ENCODE measurements at regions not wholly inside any gene's neighbourhood (a gene's known extent, or its start where the extent isn't known, plus 50 kb on each side); places are given as distances from the start of the nearest gene placed in this dataset.

DNA sequence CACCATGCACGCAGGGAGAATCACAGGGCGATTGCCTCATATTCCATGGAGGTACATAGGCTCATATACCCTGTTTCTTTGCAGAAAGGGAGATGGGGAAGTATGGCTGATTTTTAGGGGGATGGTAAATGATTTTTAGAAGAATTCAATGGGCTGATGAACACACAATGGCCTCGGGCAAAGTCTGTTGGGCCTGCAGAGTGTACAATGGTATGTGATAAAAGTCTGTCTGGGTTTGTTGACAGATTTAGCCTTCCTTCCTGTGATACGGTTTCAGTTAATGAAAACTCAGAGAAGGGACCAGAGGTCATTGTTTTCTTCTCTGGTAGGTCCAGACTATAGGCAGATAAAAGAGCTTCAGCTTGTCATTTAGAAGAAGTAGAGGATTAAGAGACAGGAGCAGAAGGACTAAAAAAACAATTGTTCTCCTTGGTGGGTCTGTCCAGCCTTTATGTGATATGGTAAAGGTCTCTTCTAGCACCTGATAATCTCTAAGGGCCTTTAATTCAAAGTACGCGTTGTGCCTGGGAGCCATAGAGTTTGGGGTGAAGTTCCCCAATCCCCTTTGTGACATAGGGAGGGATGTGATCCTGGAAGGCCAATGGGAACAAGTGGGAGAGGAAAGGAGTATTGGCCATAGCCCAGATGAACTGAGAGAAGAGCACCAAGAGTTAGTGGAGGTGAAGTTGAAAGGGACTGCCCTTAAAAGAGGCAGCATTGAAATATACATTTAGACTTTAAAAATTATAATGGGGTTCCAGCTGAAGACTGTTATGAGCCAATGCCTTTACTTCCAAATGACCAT, 107.5 kb upstream of the SERPINE2 start:
- Histone ChIP-seq H3K9ac (ENCODE audit: low read length) (no peak overlapping the region), H2BK5ac (ENCODE audit: low read length) (peak overlapping the region; percentile 22), H3K56ac (ENCODE audit: low read length) (no peak overlapping the region), H3K4me3 (ENCODE audit: low read length) (no peak overlapping the region), H3K18ac (ENCODE audit: low read length) (peak overlapping the region; percentile 90), H3K23ac (ENCODE audit: low read length) (no peak overlapping the region), H2BK15ac (replicated peaks; ENCODE audit: low read depth) (no peak overlapping the region), H3K27me3 (ENCODE audit: insufficient read depth, low read length, poor library complexity) (no peaks in the 10 kb centered on the region), H3K4me1 (ENCODE audit: control insufficient read depth, low read depth, low read length) (no peaks in the 10 kb centered on the region), H2AK5ac (ENCODE audit: low read length) (no peak overlapping the region), H3K4me2 (ENCODE audit: low read length) (no peak overlapping the region), H4K8ac (ENCODE audit: low read depth, low read length) (no peak overlapping the region), H3K79me2 (ENCODE audit: control insufficient read depth, insufficient read depth, low read length) (no peaks in the 10 kb centered on the region), H3K4ac (ENCODE audit: low read depth, low read length) (no peak overlapping the region), H3K79me1 (ENCODE audit: low read length) (no peaks in the 10 kb centered on the region), H3K27ac (ENCODE audit: low read depth, low read length) (peak overlapping the region; percentile 75), H3K36me3 (ENCODE audit: control insufficient read depth, insufficient read depth, low read length) (no peaks in the 10 kb centered on the region), H4K5ac (ENCODE audit: low read length) (no peak overlapping the region), H2BK120ac (ENCODE audit: low read depth, low read length) (peak overlapping the region; percentile 75)
- WGBS (ENCODE audit: extremely low coverage, insufficient coverage, low lambda C conversion rate) = no CpG with 5 or more reads among the region's 6 CpGs
- peak; percentile 24 for DNase-seq

DNA sequence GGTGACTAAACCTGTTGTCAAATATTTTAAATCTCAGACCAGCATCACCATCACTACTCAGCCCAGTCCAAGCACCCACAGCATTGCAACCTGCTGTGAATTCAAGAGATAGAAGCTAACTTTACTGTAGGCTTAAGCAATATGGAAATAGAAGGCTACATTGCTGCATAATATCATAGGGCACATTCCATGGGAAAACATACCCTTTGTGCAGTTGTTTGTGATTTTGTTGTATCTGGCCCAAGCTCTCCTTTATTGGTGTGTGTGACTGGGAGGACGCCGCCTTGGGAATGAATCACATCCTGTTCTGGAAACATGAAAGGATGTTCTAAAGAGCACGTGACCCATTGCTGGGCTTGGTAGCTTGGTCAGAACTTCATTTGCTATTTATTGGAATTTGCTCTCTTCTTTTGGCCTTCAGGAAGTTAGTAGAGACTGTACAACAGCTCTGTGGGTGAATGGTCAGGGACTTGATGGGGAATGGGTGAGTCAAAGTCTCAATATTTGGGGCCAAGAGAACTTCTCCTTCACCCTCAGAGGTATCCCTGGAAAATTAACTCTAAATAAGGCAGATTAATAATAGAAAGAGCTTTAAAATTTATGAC, 106.8 kb upstream of the SERPINE2 start:
- Histone ChIP-seq H3K9ac (ENCODE audit: low read length) (no peak overlapping the region), H3K4me2 (ENCODE audit: low read length) (no peak overlapping the region), H3K4me1 (ENCODE audit: control insufficient read depth, low read depth, low read length) (no peaks in the 10 kb centered on the region), H3K4ac (ENCODE audit: low read depth, low read length) (no peak overlapping the region), H4K5ac (ENCODE audit: low read length) (no peak overlapping the region), H2BK5ac (ENCODE audit: low read length) (peak overlapping the region; percentile 22), H3K23ac (ENCODE audit: low read length) (no peak overlapping the region), H4K8ac (ENCODE audit: low read depth, low read length) (no peak overlapping the region), H2AK5ac (ENCODE audit: low read length) (no peak overlapping the region), H2BK15ac (replicated peaks; ENCODE audit: low read depth) (no peak overlapping the region), H3K79me1 (ENCODE audit: low read length) (no peaks in the 10 kb centered on the region), H3K56ac (ENCODE audit: low read length) (no peak overlapping the region), H3K36me3 (ENCODE audit: control insufficient read depth, insufficient read depth, low read length) (no peaks in the 10 kb centered on the region), H3K27ac (ENCODE audit: low read depth, low read length) (peak overlapping the region; percentile 75), H3K18ac (ENCODE audit: low read length) (peak overlapping the region; percentile 90), H3K4me3 (ENCODE audit: low read length) (no peak overlapping the region), H2BK120ac (ENCODE audit: low read depth, low read length) (peak overlapping the region; percentile 6), H3K27me3 (ENCODE audit: insufficient read depth, low read length, poor library complexity) (no peaks in the 10 kb centered on the region), H3K79me2 (ENCODE audit: control insufficient read depth, insufficient read depth, low read length) (no peaks in the 10 kb centered on the region)
- DNase-seq = no peak
- WGBS (ENCODE audit: extremely low coverage, insufficient coverage, low lambda C conversion rate) = no CpG with 5 or more reads among the region's 3 CpGs

DNA sequence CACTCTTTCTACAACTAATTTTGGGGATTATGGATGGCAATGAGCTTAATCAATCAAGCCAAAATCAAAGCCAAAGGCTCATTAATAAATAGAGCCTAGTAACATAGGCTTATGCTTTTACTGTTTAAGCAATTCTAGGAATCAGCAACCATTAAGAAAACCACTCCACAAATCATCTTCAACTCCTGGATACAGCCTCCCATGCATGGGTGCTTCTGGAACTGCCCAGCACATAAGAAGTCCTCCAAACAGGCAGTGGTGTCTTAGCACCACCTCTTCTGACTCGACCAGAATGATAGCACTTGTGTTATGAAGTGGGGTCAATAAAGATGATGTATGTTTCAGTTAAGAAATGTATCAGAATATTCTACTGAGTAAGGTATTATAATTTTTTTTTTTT, 104.4 kb upstream of the SERPINE2 start:
- WGBS (ENCODE audit: extremely low coverage, insufficient coverage, low lambda C conversion rate) = no CpG with 5 or more reads among the region's 1 CpG
- H3K27ac ChIP-seq (ENCODE audit: low read depth, low read length) = no peak overlapping the region

DNA sequence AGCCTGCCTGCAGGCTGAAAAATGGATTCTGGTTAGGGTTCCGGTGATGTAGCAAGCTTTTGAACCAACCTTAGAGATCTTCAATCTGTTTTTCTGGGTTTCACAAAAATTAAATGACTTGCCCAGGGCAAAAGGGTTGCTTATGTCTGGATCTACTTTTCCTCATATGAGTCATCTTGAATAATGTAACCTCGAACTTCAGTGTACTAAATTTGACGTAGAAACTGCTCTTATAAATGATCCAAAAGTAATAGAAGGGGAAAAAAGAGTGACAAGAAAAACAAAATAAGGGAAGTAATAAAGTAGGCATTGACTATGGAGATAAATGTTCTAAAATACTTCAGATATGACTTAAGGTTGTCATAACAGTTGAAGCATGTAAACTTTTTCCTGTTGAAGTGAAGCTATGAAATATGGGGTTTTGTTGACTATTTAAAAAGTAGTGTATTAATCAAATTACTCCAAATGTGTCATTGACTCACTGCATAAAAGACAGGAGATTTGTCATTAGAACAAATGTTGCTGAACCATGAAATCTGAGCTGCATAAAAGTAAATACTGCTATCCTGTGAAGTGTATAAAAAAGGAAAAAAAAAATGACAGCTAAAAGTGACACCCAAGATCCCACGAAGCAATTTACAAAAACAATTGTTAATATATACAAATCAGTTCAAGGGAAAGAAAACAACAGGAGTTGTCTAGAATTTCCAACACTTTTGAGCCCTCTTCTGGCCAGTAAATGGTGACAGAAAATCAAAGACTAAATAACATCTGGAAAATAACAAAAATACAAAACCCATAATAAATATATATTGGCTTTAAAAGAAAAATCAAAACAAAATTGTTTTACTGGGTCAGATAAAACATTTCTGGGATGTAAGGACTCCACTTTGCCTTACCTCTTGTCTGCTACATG, 103.6 kb upstream of the SERPINE2 start:
- Histone ChIP-seq H3K27ac (ENCODE audit: low read depth, low read length) (no peak overlapping the region), H4K8ac (ENCODE audit: low read depth, low read length) (no peak overlapping the region), H3K4me1 (ENCODE audit: control insufficient read depth, low read depth, low read length) (no peaks in the 10 kb centered on the region), H3K79me1 (ENCODE audit: low read length) (no peaks in the 10 kb centered on the region), H2BK15ac (replicated peaks; ENCODE audit: low read depth) (peak overlapping the region; percentile 85), H2AK5ac (ENCODE audit: low read length) (no peak overlapping the region), H3K79me2 (ENCODE audit: control insufficient read depth, insufficient read depth, low read length) (no peaks in the 10 kb centered on the region), H2BK120ac (ENCODE audit: low read depth, low read length) (no peak overlapping the region), H3K56ac (ENCODE audit: low read length) (no peak overlapping the region), H3K4me3 (ENCODE audit: low read length) (no peak overlapping the region), H3K9ac (ENCODE audit: low read length) (no peak overlapping the region), H3K4ac (ENCODE audit: low read depth, low read length) (no peak overlapping the region), H3K36me3 (ENCODE audit: control insufficient read depth, insufficient read depth, low read length) (no peaks in the 10 kb centered on the region), H2BK5ac (ENCODE audit: low read length) (no peak overlapping the region), H3K18ac (ENCODE audit: low read length) (peak overlapping the region; percentile 39), H3K4me2 (ENCODE audit: low read length) (no peak overlapping the region), H3K27me3 (ENCODE audit: insufficient read depth, low read length, poor library complexity) (no peaks in the 10 kb centered on the region), H4K5ac (ENCODE audit: low read length) (no peak overlapping the region), H3K23ac (ENCODE audit: low read length) (no peak overlapping the region)
- no peak for DNase-seq
- no CpG with 5 or more reads among the region's 4 CpGs for WGBS (ENCODE audit: extremely low coverage, insufficient coverage, low lambda C conversion rate)

More for the DNA sequence above, 104.4 kb upstream of the SERPINE2 start:
- no peaks in the 10 kb centered on the region for H3K27me3 ChIP-seq (ENCODE audit: insufficient read depth, low read length, poor library complexity)
- no peak overlapping the region for H4K5ac ChIP-seq (ENCODE audit: low read length)
- H3K4me3 ChIP-seq (ENCODE audit: low read length) = no peak overlapping the region
- no peak overlapping the region for H2BK5ac ChIP-seq (ENCODE audit: low read length)
- H2BK15ac ChIP-seq (replicated peaks; ENCODE audit: low read depth) = no peak overlapping the region
- H2AK5ac ChIP-seq (ENCODE audit: low read length) = no peak overlapping the region
- no peak overlapping the region for H3K56ac ChIP-seq (ENCODE audit: low read length)
- no peak overlapping the region for H3K23ac ChIP-seq (ENCODE audit: low read length)
- H3K18ac ChIP-seq (ENCODE audit: low read length) = no peak overlapping the region
- no peaks in the 10 kb centered on the region for H3K36me3 ChIP-seq (ENCODE audit: control insufficient read depth, insufficient read depth, low read length)
- H2BK120ac ChIP-seq (ENCODE audit: low read depth, low read length) = no peak overlapping the region
- H3K4me1 ChIP-seq (ENCODE audit: control insufficient read depth, low read depth, low read length) = no peaks in the 10 kb centered on the region
- peak overlapping the region; percentile 36 for H3K4ac ChIP-seq (ENCODE audit: low read depth, low read length)
- no peaks in the 10 kb centered on the region for H3K79me2 ChIP-seq (ENCODE audit: control insufficient read depth, insufficient read depth, low read length)
- H3K4me2 ChIP-seq (ENCODE audit: low read length) = no peak overlapping the region
- no peak overlapping the region for H4K8ac ChIP-seq (ENCODE audit: low read depth, low read length)
- DNase-seq = no peak
- no peak overlapping the region for H3K9ac ChIP-seq (ENCODE audit: low read length)
- no peaks in the 10 kb centered on the region for H3K79me1 ChIP-seq (ENCODE audit: low read length)

DNA sequence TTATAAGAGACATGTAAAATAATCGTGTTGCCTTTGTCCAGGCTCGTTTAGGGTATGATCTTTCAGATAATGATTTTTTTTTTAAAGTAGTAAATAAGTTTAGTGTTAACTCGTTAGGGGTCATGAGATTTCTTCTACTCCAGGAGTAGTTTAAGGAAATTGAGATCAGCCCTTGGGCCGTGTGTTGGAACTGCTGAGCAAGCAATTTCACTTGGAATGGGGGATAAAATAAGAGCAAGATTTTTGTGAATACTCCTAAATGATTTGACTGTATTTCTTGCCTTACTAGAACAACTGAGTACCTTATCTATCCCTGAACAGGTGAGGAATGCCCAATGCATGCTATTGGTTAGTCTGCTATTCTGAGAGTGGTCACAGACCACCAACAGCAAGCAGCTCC, 102.2 kb upstream of the SERPINE2 start:
- Histone ChIP-seq H3K56ac (ENCODE audit: low read length) (no peak overlapping the region), H3K4me3 (ENCODE audit: low read length) (no peak overlapping the region), H3K79me1 (ENCODE audit: low read length) (no peaks in the 10 kb centered on the region), H3K36me3 (ENCODE audit: control insufficient read depth, insufficient read depth, low read length) (no peaks in the 10 kb centered on the region), H4K8ac (ENCODE audit: low read depth, low read length) (no peak overlapping the region), H3K27me3 (ENCODE audit: insufficient read depth, low read length, poor library complexity) (no peaks in the 10 kb centered on the region), H3K79me2 (ENCODE audit: control insufficient read depth, insufficient read depth, low read length) (no peaks in the 10 kb centered on the region), H3K27ac (ENCODE audit: low read depth, low read length) (no peak overlapping the region), H2AK5ac (ENCODE audit: low read length) (no peak overlapping the region), H2BK5ac (ENCODE audit: low read length) (no peak overlapping the region), H3K23ac (ENCODE audit: low read length) (no peak overlapping the region), H3K4me1 (ENCODE audit: control insufficient read depth, low read depth, low read length) (no peaks in the 10 kb centered on the region), H3K9ac (ENCODE audit: low read length) (no peak overlapping the region), H3K4ac (ENCODE audit: low read depth, low read length) (no peak overlapping the region), H3K18ac (ENCODE audit: low read length) (peak overlapping the region; percentile 28), H2BK15ac (replicated peaks; ENCODE audit: low read depth) (peak overlapping the region; percentile 5), H2BK120ac (ENCODE audit: low read depth, low read length) (peak overlapping the region; percentile 54), H4K5ac (ENCODE audit: low read length) (no peak overlapping the region), H3K4me2 (ENCODE audit: low read length) (no peak overlapping the region)
- WGBS (ENCODE audit: extremely low coverage, insufficient coverage, low lambda C conversion rate) = 100% methylated on average over 2 of the region's 4 CpGs
- DNase-seq = no peak
